DMS114 treated with DMSO at 0.1 percent for 48 hours (cell line): ENCODE measurements at regions not wholly inside any gene's neighbourhood (a gene's known extent, or its start where the extent isn't known, plus 50 kb on each side); places are given as distances from the start of the nearest gene placed in this dataset.
"Not testable (repeated sequence)": the region's sequence is repeated elsewhere in the genome, so short reads cannot be mapped to it uniquely, and the experiment has no call there.

Experiments used
- DNase-seq: peaks from one replicate; lab custom pipeline; 2025; ENCODE audit not compliant: unreplicated experiment; lab: John Stamatoyannopoulos, UW

- DNase-seq: no peak
Measured at GRCh38 chr3:76505202-76505845, 534.6 kb upstream of the ROBO2 start.

- DNase-seq: no peak
Measured at GRCh38 chr3:76509179-76509830, 530.6 kb upstream of the ROBO2 start.

GRCh38 chr3:76514836-76515235 lies 525.1 kb upstream of the ROBO2 start:
- DNase-seq: no peak

- no peak for DNase-seq
Measured at GRCh38 chr3:76523337-76523736, 516.6 kb upstream of the ROBO2 start.

DNA sequence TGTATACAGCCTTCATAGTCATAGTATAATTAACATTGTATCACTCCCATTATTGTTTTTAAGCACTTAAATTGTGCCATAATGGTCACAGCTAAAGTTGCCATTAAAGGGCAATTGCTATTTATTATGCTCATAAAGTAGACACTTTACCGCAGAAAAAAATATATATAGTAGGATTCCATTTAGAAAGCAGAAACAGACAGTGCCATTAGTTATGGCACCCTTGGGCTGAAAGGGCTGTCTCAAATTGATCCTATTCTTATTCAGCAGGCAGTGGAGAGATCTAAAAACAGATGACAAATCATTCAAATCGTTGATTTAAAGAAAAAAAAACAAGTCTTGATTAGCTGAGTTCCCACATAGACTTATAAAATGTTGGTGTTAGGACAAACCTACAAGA lies 514.2 kb upstream of the ROBO2 start:
- DNase-seq: no peak

- DNase-seq: no peak
Measured at GRCh38 chr3:76527773-76528172, 512.1 kb upstream of the ROBO2 start.

- no peak for DNase-seq
Measured at GRCh38 chr3:76532158-76532822, 507.6 kb upstream of the ROBO2 start.

DNA sequence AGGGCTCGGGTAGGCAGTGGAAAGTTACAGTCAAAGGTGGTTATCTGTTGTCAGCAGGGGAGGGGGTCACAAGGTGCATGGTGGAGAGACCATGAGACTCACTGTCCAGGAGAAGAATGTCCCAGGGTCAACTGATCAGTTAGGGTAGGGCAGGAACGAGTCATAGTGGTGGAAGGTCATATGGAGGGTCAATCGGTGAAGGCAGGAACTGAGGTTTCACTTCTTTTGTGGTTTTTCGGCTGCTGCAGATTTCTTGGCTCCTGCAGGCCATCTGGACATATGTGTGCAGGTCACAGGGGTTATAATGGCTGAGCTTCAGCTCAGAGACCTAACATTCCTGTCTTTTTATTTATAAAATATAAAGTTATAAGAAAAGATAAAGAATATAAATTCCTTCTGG lies 506.2 kb upstream of the ROBO2 start:
- DNase-seq: not testable (repeated sequence)

- DNase-seq: not testable (repeated sequence)
Measured at GRCh38 chr3:76537857-76538256, 502.0 kb upstream of the ROBO2 start.

- no peak for DNase-seq
Measured at GRCh38 chr3:76547674-76548073, 492.2 kb upstream of the ROBO2 start.

DNA sequence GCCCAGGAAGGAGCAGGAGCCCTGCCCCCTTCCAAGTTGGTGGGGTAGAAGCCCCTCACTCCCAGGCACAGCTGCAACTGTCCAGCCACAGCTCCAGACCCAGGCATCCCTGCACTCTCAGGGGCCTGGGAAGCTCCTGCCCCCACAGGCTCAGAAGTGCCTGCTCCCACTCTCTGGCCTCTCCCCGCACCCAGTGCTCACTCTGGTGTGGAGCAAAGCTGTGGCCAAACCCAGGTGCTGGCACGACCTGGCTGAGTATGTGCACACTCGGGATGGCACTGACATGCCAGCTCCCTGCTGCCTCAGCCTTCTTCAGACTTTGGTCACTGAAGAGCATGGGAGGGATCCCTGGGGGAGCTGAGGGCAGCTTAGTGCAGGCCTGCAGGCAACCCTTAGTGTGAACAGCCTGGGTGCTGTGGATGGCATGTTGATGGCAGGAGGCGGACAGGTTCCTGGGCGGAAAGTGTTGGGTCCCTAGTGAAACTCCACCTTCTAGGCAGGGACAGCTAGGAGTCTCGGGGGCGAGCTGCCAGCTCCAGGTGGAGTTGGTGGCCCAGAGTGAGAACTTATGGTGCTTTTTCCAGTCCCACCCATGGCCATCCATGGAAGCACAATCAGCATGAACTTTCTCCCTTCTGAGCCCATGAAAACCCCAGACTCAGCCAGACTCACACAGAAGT lies 489.2 kb upstream of the ROBO2 start:
- DNase-seq: no peak

- no peak for DNase-seq
Measured at GRCh38 chr3:76551739-76552138, 488.2 kb upstream of the ROBO2 start.

GRCh38 chr3:76552653-76553052 lies 487.2 kb upstream of the ROBO2 start:
- DNase-seq: no peak

- no peak for DNase-seq
Measured at GRCh38 chr3:76554707-76555106, 485.2 kb upstream of the ROBO2 start.

DNA sequence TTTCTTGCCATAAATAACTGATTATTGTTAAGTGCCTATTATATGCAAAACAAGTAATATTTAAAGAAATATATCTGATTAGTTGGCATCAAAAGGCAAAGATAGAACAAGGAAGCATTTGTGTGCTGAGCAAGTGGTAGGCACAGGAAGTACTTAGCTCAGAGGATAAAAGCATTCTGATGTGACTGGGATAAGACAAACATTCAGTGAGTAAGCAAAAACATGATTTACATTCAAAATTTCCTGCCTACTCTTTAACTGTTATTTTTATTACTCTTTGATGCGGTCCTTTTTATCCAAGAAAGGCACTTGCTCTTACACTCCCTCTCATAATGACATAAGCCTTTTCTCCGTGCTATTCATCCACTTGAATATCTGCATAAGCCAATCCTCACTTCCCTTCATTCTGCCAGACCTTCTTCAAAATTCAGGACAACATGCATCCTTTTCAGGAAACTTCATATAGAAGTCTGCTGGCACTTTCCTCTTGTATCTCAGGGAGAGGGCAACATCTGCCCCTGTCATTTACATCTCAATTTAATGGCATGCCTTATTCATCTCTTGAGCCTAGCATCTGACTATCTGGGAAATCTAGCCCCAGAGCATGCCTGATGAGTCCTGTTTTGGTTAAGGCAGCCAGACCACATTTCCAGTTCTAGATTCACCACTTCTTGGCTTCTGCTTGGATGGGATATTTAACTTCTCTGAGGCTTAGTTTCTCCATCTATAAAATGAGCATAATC lies 478.2 kb upstream of the ROBO2 start:
- no peak for DNase-seq

DNA sequence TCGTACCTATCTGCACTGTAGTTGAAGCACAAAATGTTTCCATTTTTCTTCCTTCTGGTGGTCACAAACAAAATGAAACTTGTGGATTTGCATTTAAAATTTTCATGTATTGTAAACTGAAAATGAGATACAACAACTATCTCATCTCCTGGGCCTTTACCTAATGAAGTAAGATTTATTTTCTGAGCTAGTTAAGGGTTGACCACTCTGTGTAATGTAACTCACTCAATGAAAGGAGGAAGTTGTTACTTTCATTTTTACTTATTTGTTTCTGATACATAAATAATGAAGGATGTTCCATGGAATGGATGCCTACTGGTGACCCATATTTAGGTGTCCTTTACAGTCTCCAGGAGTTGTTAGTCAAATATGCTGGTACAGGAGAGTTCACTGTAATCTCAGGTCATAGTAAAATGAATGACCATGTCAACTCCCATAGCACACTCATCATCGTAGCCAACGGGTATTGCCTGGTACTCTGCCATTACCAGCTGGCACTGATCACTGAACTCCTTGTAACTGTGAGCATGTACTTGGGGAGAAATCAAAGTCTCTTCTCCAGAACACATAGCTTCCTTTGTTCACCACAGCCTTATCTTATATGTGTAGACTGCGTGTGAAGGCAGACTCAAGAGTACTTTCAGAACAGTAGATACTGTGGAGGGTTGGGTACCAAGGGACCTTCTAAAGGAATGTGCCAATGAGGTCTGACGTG lies 474.2 kb upstream of the ROBO2 start:
- no peak for DNase-seq

DNA sequence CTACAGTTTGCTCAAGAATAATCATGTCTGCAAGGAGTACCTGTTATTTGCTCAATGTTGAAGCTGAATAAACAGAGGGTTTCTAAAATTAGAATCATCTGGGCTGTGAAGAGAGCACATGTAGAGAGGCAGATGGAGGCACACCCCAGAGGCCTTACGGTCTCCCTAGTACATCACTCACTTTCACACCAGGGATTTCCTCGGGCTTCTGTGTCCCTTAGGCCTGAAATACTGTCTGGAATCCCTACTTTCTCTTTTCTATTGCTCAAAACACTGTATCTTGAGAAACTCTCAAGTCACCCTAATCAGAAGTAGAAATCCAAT lies 473.7 kb upstream of the ROBO2 start:
- DNase-seq: no peak

- no peak for DNase-seq
Measured at GRCh38 chr3:76566904-76567303, 473.0 kb upstream of the ROBO2 start.

DNA sequence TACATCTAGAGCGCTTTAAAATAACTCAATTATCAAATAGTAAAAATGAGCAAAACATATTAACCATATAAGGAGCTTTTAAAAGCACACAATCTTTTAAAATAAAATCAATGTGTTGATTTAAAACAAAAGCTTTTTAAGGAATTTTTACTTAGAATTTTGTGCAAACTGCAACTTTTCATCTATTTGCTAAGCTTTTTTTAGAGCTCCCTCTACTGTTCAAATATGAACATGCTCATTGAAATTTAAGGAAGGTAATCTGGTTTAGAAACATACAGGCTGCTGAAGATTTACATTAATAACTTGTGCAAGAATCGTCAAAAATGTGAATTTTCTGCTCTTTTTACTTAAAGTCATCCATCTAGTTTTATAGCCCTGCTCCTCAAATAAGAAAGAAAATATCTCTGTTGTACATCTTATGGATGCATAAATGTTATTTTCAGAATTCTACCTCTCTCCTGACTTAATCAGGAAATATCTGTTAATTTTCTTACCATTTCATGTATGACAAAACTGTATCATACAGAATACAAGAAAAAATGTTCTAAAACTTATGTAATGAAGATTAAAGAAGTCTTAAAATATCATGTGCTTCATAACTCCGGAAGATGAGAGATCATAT lies 469.4 kb upstream of the ROBO2 start:
- peak; percentile 0 for DNase-seq

DNA sequence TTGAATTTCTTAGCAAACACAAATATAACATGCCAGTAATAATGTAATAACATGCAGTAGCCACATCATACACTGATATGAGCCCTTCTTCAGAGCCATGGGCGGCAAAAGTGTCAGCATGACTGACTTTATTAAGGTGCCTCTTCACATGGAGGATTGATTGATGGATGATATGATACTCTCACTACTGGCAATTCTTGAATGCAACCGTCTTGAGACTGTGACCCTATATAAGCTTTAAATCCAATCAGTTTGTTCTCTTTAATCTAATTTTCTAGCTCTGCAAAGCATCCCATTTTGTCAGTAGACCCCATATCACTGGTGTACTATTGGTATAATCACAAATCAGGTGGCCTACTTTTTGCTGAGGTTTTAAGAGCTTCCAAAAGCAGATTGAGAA lies 463.7 kb upstream of the ROBO2 start:
- DNase-seq: no peak
